Thoracic aorta (tissue), 2 donors: ENCODE measurements at regions not wholly inside any gene's neighbourhood (a gene's known extent, or its start where the extent isn't known, plus 50 kb on each side); places are given as distances from the start of the nearest gene placed in this dataset.

Experiments
- ATAC-seq: fragments of 150-250 bp; one replicate; pipeline ENCODE4 v1.8.0; 2017; ENCODE audit warnings: low read depth; ENCODE audit not compliant: insufficient number of reproducible peaks, low FRiP score
- DNase-seq: peaks from one replicate; pipeline ENCODE4 v3.0.0-alpha.2; 2020; ENCODE audit warnings: low spot score
- H3K27ac ChIP-seq, 2 donors: fragments of 200-600 bp; sonication (generic); 1 replicate in 1 of 2; 2 replicates in 1 of 2; pipeline ENCODE4 v1.5.1; 2016; ENCODE audit warnings: mild to moderate bottlenecking in 2 of 2, moderate library complexity in 2 of 2
- H3K27me3 ChIP-seq: fragments of 200-600 bp; sonication (generic); replicated peaks from 2 replicates; pipeline ENCODE4 v1.6.0; 2016; ENCODE audit warnings: mild to moderate bottlenecking; ENCODE audit not compliant: insufficient read depth
- H3K36me3 ChIP-seq: fragments of 200-600 bp; sonication (generic); one replicate; pipeline ENCODE4 v1.5.1; 2016
- H3K4me1 ChIP-seq, 2 donors: fragments of 200-600 bp; sonication (generic); 1 replicate in 1 of 2; 2 replicates in 1 of 2; pipeline versions ENCODE4 v1.5.1 to v1.6.0; 2016; ENCODE audit warnings: low read depth in 2 of 2, mild to moderate bottlenecking in 1 of 2; ENCODE audit not compliant: control insufficient read depth in 1 of 2
- H3K4me3 ChIP-seq: fragments of 200-600 bp; sonication (generic); 2 replicates; pipeline ENCODE4 v1.5.1; 2016; ENCODE audit warnings: mild to moderate bottlenecking
- H3K9me3 ChIP-seq: fragments of 200-600 bp; sonication (generic); 2 replicates; pipeline ENCODE4 v1.5.1; 2016
- TF ChIP-seq, protein P1 (sequence below): fragments of 200-600 bp; sonication (generic); IDR thresholded peaks from one replicate; pipeline ENCODE4 v1.5.1; 2019; ENCODE audit warnings: antibody characterized with exemption

DNA sequence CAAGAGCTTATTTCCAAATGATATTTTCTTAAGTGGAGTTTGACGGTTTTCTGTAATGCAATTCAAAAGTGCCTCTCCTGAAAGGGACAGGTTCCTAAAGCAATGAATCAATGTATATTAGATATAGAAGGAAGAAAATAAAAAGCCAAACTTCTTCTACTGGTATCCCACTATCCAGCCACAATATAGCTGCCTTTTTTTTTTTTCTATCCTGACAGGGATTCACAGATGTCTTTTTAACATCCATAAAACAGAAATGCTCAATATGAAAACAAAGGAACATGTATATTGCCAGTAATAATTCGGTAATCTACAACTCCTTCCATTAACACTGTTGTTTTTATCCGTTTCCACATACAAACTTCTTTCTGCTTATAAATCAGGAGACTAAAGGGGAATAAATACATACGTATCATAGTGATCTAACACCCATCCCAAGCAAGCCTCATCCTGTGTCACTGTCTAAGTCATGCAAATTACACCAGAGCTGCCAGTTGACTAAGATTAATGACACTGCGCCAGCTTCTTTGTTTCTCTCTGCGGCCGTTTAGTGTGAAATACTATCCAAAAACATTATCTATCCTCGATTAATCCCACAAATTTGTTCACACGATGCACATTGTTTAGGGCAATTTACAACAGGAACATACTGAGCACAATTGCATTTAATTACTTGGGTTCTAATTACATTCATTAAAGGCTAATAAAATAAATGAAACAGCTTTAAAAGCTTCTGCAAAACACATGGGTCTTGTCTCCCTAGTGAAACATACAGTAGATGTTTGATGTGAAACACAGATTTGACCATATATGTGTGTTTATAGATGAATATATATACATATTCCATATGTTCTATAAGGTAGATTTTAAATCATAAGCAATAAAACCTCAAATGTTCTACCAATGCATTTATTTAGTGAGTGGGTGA lies 51.9 kb upstream of the CDIN1 start:
- Histone ChIP-seq H3K4me1 (no peaks in the 10 kb centered on the region), H3K27ac (no peak overlapping the region), H3K27me3 (no peaks in the 10 kb centered on the region), H3K9me3 (no peaks in the 10 kb centered on the region), H3K4me3 (no peak overlapping the region), H3K36me3 (no peaks in the 10 kb centered on the region)
- DNase-seq (no peak), ATAC-seq (no peak)
- TF ChIP-seq, protein P1, sequence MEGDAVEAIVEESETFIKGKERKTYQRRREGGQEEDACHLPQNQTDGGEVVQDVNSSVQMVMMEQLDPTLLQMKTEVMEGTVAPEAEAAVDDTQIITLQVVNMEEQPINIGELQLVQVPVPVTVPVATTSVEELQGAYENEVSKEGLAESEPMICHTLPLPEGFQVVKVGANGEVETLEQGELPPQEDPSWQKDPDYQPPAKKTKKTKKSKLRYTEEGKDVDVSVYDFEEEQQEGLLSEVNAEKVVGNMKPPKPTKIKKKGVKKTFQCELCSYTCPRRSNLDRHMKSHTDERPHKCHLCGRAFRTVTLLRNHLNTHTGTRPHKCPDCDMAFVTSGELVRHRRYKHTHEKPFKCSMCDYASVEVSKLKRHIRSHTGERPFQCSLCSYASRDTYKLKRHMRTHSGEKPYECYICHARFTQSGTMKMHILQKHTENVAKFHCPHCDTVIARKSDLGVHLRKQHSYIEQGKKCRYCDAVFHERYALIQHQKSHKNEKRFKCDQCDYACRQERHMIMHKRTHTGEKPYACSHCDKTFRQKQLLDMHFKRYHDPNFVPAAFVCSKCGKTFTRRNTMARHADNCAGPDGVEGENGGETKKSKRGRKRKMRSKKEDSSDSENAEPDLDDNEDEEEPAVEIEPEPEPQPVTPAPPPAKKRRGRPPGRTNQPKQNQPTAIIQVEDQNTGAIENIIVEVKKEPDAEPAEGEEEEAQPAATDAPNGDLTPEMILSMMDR, result no peak

DNA sequence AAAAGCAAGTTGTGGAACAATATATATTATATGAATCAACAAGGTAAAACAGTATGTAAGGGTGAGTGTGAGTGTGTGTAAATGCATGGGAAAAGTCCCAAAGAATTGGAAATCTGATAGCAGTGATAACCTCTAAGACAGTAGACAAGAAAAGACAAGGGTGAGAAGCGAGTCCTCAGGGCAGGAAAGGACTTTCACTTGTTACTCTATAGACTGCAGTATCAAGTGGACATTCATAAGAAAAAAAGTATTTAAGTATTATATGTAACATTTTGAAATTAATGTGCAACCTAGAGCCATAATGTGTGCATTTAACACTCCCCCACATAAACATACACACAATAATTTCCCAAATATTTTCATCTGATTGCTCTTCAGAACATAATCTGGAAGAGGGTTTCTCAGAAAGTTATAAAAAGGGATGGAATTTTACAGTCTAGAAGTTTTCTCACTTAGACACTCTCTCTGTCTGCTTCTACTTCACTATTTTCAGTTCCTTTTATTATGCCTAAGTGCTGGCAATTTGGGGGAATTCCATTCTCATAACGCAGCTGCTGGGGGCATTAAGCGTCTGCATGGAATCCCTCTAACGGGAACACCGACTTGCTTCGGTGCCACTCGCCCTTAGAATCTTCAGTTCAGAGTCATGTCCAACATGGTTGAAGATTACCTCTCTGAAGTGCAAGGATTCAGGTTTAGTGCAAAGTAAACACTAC lies 50.0 kb upstream of the CDIN1 start:
- Histone ChIP-seq H3K27ac (no peak overlapping the region), H3K9me3 (no peaks in the 10 kb centered on the region), H3K4me3 (no peak overlapping the region), H3K4me1 (no peaks in the 10 kb centered on the region), H3K36me3 (no peaks in the 10 kb centered on the region), H3K27me3 (no peaks in the 10 kb centered on the region)
- DNase-seq, result no peak
- TF ChIP-seq, protein P1, result no peak
- ATAC-seq, result no peak
